Lower leg skin (tissue), 3 donors: ENCODE measurements at regions not wholly inside any gene's neighbourhood (a gene's known extent, or its start where the extent isn't known, plus 50 kb on each side); places are given as distances from the start of the nearest gene placed in this dataset.

Source experiments
- CTCF ChIP-seq, 3 donors: fragments of 450-650 bp; IDR thresholded peaks; one replicate each; pipeline ENCODE4 v1.5.1; 2016; ENCODE audit warnings: antibody characterized with exemption in 3 of 3, mild to moderate bottlenecking in 3 of 3, moderate library complexity in 2 of 3
- POLR2A ChIP-seq, 2 donors: fragments of 450-650 bp; IDR thresholded peaks; one replicate each; pipeline ENCODE4 v1.6.1; 2016 to 2017; ENCODE audit warnings: antibody characterized with exemption in 2 of 2, mild to moderate bottlenecking in 1 of 2, moderate library complexity in 1 of 2

- TF ChIP-seq CTCF (IDR thresholded peaks at IDR 0.05) (no peak), POLR2A (IDR thresholded peaks at IDR 0.05) (no peak)
These were observed 172.3 kb downstream of the SHOX start for GRCh38 chrX:802846-803245.
